Naive thymus-derived CD8-positive, alpha-beta T cell (primary cell): ENCODE measurements at regions not wholly inside any gene's neighbourhood (a gene's known extent, or its start where the extent isn't known, plus 50 kb on each side); places are given as distances from the start of the nearest gene placed in this dataset.
"Not testable (repeated sequence)": the region's sequence is repeated elsewhere in the genome, so short reads cannot be mapped to it uniquely, and the experiment has no call there.

ENCODE experiments used
- ATAC-seq, 2 donors: fragments of 150-1000 bp; cut with Tn5 transposase in 1 of 2; sonication (Bioruptor Pico), chemical (Tn5 transposase) in 1 of 2; 1 replicate in 1 of 2; 2 replicates in 1 of 2; pipeline ENCODE4 v1.10.0; 2021; ENCODE audit warnings: mild to moderate bottlenecking in 2 of 2, moderate library complexity in 2 of 2
- POLR2A ChIA-PET: fragments of 350-600 bp; sonication (Branson Sonifier 250); formaldehyde crosslinking; loops from one replicate; lab custom pipeline; 2021; ENCODE audit warnings: antibody characterized with exemption; lab: Charles Lee
- DNase-seq, 10 donors: peaks; one replicate each; pipeline versions ENCODE4 v3.0.0 to v3.0.0-alpha.2; 2020 to 2022
- H3K27ac Mint-ChIP-seq, 10 donors: one replicate each; pipeline ENCODE4 v1.8.0; 2020 to 2022; ENCODE audit warnings: mild to moderate bottlenecking in 10 of 10, mixed read lengths in 10 of 10, moderate library complexity in 4 of 10, inconsistent platforms in 1 of 10
- H3K27me3 Mint-ChIP-seq, 5 donors: one replicate each; pipeline ENCODE4 v1.8.0; 2021 to 2022; ENCODE audit warnings: mixed read lengths in 5 of 5
- H3K36me3 Mint-ChIP-seq, 3 donors: one replicate each; pipeline ENCODE4 v1.8.0; 2020 to 2022; ENCODE audit warnings: mixed read lengths in 3 of 3, mild to moderate bottlenecking in 2 of 3, inconsistent platforms in 1 of 3
- H3K4me1 Mint-ChIP-seq, 4 donors: one replicate each; pipeline ENCODE4 v1.8.0; 2021 to 2022; ENCODE audit warnings: mixed read lengths in 4 of 4
- H3K4me3 Mint-ChIP-seq, 10 donors: one replicate each; pipeline ENCODE4 v1.8.0; 2020 to 2022; ENCODE audit warnings: mild to moderate bottlenecking in 10 of 10, mixed read lengths in 10 of 10, moderate library complexity in 6 of 10, inconsistent platforms in 1 of 10
- H3K9me3 Mint-ChIP-seq, 9 donors: one replicate each; pipeline ENCODE4 v1.8.0; 2020 to 2022; ENCODE audit warnings: mixed read lengths in 9 of 9, mild to moderate bottlenecking in 3 of 9, inconsistent platforms in 1 of 9, moderate library complexity in 1 of 9

DNA sequence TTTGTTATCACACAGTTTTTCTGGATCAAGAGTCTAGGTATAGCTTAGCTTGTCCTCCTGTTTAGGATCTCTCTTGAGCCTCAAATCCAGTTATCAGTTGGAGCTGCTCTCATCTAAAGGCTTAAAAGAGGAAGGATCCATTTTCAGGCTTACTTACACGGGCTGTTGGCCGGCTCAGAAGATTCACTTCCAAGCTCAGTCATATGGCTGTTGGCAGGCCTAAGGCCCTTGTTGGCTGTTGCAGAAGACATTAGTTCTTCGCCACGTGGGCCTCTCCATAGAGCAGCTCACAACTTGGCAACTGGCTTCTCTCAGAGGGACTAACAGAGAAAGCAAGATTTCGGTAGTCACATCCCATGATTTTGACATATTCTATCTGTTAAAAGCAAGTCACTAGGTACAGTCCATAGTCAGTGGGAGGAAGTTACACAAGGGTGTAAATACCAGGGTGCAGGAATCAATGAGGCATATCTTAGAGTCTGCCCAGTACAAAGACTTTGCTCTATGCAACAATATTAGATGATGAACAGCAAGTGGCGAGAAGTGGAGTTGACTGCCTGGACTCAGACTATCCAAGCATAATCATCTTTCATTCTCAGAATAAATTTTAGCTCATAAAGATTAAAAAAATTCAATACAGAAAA lies 280.1 kb upstream of the MBL2 start:
- Mint-ChIP-seq H3K4me3 (no peak overlapping the region), H3K27me3 (no peaks in the 10 kb centered on the region), H3K4me1 (no peaks in the 10 kb centered on the region), H3K27ac (no peak overlapping the region), H3K9me3 (peaks cover 0 to 12% (median 2%) of the 10 kb centered on the region in 9 donors), H3K36me3 (no peaks in the 10 kb centered on the region)
- POLR2A ChIA-PET = no interaction called here
- DNase-seq = no peak
- ATAC-seq = no peak

DNA sequence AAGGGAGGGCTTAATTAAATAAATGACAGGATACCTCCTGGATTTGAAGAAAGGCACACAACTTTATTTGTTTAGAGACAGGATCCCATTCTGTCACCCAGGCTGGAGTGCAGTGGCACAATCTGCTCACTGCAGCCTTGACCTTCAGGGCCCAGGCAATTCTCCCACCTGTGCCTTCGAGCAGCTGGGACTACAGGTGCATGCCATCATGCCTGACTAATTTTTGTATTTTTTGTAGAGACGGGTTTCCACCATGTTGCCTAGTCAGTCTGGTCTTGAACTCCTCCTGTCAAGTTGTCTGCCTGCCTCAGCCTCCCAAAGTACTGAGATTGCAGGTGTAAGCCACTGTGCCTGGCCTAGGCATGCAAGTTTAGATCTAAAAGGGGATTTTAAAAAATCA lies 272.7 kb upstream of the MBL2 start:
- no peaks in the 10 kb centered on the region for H3K27me3 Mint-ChIP-seq
- no peak for DNase-seq
- H3K9me3 Mint-ChIP-seq = peaks cover 0 to 16% (median 0%) of the 10 kb centered on the region in 9 donors
- no peaks in the 10 kb centered on the region for H3K36me3 Mint-ChIP-seq
- ATAC-seq = no peak
- POLR2A ChIA-PET = no interaction called here
- H3K4me3 Mint-ChIP-seq = no peak overlapping the region
- H3K4me1 Mint-ChIP-seq = no peaks in the 10 kb centered on the region
- no peak overlapping the region for H3K27ac Mint-ChIP-seq

DNA sequence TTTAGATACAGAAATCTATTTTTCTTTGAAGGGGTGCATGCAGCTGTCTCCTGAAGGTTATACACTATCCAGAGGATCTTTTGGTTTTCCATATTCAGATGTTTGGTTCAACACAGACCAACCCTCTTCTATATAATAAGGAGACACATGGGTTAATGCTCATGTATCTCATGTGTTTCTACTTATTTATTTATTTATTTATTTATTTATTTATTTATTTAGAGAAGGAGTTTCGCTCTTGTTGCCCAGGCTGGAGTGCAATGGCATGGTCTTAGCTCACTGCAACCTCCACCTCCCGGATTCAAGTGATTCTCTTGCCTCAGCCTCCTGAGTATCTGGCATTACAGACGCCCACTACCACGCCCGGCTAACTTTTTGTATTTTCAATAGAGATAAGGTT lies 263.2 kb upstream of the MBL2 start:
- H3K27ac Mint-ChIP-seq, H3K27me3 Mint-ChIP-seq, H3K4me3 Mint-ChIP-seq, DNase-seq, ATAC-seq, H3K9me3 Mint-ChIP-seq, H3K4me1 Mint-ChIP-seq, H3K36me3 Mint-ChIP-seq, POLR2A ChIA-PET: not testable (repeated sequence)

DNA sequence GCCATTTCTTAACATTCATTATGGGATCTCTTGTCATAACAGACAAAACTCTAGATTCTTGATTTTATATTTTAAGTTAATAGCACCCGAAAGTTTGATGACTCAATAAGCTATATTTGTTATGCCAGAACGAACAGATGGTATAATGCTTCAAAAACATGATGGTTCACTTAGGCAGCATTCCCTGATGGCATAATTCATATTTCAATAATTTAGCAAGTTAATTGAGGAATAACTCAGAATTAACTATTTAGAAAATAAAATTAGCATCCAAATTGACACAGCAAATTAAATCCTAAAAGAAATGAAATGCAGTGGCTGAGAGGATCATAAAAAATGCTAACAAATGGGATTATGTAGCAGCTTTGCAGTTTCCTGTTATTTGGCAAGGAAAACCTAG lies 260.8 kb upstream of the MBL2 start:
- H3K27me3 Mint-ChIP-seq = no peaks in the 10 kb centered on the region
- no peaks in the 10 kb centered on the region for H3K36me3 Mint-ChIP-seq
- POLR2A ChIA-PET = no interaction called here
- ATAC-seq = no peak
- H3K9me3 Mint-ChIP-seq = peaks cover 0 to 8% (median 0%) of the 10 kb centered on the region in 9 donors
- no peak for DNase-seq
- no peak overlapping the region for H3K4me3 Mint-ChIP-seq
- no peak overlapping the region for H3K27ac Mint-ChIP-seq
- H3K4me1 Mint-ChIP-seq = peaks cover 0 to 7% (median 0%) of the 10 kb centered on the region in 4 donors

DNA sequence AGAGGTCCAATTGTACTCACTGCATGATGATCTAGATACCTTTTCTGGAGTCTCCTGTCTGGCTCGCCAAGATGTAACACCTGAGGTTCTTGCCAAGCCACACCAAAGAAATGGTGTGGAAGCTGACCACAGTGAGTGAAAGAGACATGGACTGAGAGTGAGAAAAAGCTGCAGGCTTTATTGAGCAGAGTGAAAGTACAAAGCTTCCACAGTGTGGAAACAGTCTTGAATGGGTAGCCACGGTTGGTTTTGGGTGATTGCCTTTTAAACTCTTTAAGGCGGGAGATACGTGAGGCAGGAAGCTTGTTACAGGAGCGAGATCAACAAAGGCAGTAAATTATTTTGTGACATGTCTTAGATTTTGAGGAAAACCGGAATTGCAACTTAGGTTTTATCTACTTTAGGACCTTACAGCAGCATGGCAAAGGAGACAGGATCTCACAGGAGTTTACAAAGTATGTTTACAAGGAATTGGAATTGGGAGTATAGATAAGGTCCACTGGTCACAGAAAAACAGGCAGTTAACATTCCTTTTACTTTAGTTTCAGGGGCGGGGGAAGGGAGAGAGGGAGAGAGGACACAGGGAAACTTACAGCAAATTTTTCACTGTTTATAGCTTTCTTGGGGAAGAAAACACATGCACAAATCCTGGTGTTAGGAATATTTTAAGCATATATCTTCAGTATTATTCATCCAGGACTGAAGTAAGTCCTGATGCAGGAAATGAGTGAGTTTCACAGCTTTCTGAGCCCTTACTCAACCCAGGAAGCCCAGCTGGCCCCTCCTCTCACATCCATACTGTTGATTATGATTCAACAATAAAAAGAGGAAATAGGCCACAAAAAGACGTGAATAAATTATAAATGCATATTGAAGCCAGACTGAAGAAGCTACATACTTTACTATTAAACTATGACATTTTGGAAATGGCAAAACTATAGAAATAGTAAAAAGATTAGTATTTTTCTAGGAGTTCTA lies 257.6 kb upstream of the MBL2 start:
- POLR2A ChIA-PET, ATAC-seq, H3K4me3 Mint-ChIP-seq, H3K27me3 Mint-ChIP-seq, H3K27ac Mint-ChIP-seq, H3K36me3 Mint-ChIP-seq, H3K9me3 Mint-ChIP-seq, H3K4me1 Mint-ChIP-seq, DNase-seq: not testable (repeated sequence)

DNA sequence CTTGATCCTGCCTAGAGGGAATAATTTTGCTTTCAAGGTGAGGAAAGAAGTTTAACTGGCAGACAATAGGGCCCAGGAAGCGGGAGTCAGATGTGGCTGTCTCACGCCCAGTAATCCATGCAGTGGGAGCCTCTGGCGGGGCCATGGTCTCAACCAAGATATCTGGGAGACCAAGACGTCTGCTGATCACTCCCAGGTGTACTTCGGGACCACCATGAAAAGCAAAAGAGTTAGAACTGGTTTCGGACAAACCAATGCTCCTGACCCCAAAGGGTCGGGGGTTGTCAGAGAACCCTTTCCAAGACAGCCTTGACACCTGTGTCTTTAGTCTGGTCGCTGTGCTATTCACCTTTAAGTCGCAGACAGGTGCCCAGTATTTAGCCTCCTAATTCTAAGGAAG lies 256.9 kb upstream of the MBL2 start:
- ATAC-seq (no peak), DNase-seq (peak in 1 of 10 donors; percentile 59)
- H3K36me3 Mint-ChIP-seq = no peaks in the 10 kb centered on the region
- H3K9me3 Mint-ChIP-seq = peaks cover 0 to 8% (median 0%) of the 10 kb centered on the region in 9 donors
- POLR2A ChIA-PET = no interaction called here
- H3K4me3 Mint-ChIP-seq = no peak overlapping the region
- H3K27ac Mint-ChIP-seq = no peak overlapping the region
- no peaks in the 10 kb centered on the region for H3K27me3 Mint-ChIP-seq
- H3K4me1 Mint-ChIP-seq = peaks cover 2 to 7% (median 4%) of the 10 kb centered on the region in 4 donors

DNA sequence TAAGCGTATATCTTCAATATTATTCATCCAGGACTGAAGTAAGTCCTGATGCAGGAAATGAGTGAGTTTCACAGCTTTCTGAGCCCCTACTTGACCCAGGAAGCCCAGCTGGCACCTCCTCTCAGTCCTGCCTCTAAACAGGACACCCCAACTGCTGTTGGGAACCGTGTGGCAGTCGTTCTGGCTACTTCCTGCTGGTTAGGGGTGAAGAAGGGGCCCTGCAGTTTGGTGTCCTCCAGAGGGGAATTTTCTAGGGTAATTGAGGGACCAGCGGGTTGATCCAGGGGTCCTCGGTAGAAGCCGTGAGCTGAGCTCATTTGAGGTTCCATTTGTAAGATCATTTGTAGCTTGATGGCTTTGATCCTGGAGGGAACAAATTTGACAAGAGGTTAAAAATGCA lies 253.2 kb upstream of the MBL2 start:
- POLR2A ChIA-PET, H3K9me3 Mint-ChIP-seq, ATAC-seq, H3K27me3 Mint-ChIP-seq, DNase-seq, H3K4me3 Mint-ChIP-seq, H3K36me3 Mint-ChIP-seq, H3K4me1 Mint-ChIP-seq, H3K27ac Mint-ChIP-seq: not testable (repeated sequence)

DNA sequence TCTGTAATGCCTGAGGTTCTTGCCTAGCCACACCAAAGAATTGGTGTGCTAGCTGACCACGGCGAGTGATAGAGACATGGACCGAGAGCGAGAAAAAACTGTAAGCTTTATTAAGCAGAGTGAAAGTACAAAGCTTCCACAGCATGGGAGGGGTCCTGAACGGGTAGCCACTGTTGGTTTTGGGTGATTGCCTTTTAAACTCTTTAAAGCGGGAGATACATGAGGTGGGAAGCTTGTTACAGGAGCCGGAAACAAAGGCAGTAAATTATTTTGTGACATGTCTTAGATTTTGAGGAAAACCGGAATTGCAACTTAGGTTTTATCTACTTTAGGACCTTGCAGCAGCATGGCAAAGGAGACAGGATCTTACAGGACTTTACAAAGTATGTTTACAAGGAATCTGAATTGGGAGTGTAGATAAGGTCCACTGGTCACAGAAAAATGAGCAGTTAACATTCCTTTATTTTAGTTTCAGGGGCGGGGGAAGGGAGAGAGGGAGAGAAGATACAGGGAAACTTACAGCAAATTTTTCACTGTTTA lies 252.7 kb upstream of the MBL2 start:
- peaks cover 2 to 6% (median 4%) of the 10 kb centered on the region in 4 donors for H3K4me1 Mint-ChIP-seq
- peak overlapping the region in 1 of 10 donors; percentile 5 for H3K4me3 Mint-ChIP-seq
- DNase-seq (no peak), ATAC-seq (no peak)
- peaks cover 0 to 4% (median 0%) of the 10 kb centered on the region in 9 donors for H3K9me3 Mint-ChIP-seq
- no peaks in the 10 kb centered on the region for H3K36me3 Mint-ChIP-seq
- POLR2A ChIA-PET = no interaction called here
- no peaks in the 10 kb centered on the region for H3K27me3 Mint-ChIP-seq
- peak overlapping the region in 1 of 10 donors; percentile 51 for H3K27ac Mint-ChIP-seq

DNA sequence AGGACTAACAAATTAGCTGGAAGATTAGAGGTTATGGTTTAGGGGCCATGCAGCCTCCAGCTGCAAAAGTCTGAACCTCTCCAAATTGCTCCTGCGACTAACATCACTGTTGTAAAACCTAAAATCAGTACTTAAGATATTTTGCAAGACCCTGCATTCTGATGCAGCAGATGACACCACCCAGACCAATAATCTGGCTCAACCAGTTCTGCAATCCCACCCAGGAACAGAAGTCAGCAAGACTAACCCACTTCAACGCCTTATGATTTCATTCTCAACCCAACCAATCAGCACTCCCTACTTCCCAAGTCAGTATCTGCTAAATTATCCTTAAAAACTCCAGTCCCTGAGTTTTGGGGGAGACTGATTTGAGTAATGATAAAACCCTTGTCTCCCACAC lies 250.8 kb upstream of the MBL2 start:
- H3K4me1 Mint-ChIP-seq = peaks cover 0 to 5% (median 2%) of the 10 kb centered on the region in 4 donors
- DNase-seq (no peak), ATAC-seq (no peak)
- H3K4me3 Mint-ChIP-seq = no peak overlapping the region
- POLR2A ChIA-PET = no interaction called here
- H3K36me3 Mint-ChIP-seq = no peaks in the 10 kb centered on the region
- peaks cover 0 to 10% (median 2%) of the 10 kb centered on the region in 9 donors for H3K9me3 Mint-ChIP-seq
- H3K27me3 Mint-ChIP-seq = no peaks in the 10 kb centered on the region
- no peak overlapping the region for H3K27ac Mint-ChIP-seq

DNA sequence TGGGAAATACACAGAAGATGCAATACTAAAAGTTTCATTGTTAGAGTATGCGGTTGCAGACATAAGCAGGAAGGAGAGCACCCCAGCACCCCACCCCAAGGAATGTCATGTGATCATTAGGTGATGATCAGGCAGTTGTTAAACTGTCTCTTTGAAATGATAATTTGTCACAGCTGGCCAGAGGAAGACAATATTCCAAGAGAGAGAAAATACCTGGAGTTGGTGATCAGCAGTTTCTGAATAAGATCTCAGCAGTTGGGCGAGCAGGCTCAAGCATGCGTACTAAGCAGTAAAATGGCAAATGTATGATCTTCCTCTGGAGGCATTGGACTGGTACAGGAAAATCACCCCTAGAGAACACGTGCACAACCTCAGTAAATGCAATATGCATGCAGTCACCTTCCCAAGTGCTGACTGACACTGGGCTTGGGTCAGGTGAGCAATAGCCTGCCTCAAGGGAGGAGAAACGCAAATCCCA lies 250.1 kb upstream of the MBL2 start:
- no peaks in the 10 kb centered on the region for H3K36me3 Mint-ChIP-seq
- ATAC-seq (no peak), DNase-seq (no peak)
- no peak overlapping the region for H3K4me3 Mint-ChIP-seq
- peaks cover 0 to 5% (median 2%) of the 10 kb centered on the region in 4 donors for H3K4me1 Mint-ChIP-seq
- peaks cover 0 to 10% (median 2%) of the 10 kb centered on the region in 9 donors for H3K9me3 Mint-ChIP-seq
- H3K27ac Mint-ChIP-seq = no peak overlapping the region
- no peaks in the 10 kb centered on the region for H3K27me3 Mint-ChIP-seq
- POLR2A ChIA-PET = no interaction called here

DNA sequence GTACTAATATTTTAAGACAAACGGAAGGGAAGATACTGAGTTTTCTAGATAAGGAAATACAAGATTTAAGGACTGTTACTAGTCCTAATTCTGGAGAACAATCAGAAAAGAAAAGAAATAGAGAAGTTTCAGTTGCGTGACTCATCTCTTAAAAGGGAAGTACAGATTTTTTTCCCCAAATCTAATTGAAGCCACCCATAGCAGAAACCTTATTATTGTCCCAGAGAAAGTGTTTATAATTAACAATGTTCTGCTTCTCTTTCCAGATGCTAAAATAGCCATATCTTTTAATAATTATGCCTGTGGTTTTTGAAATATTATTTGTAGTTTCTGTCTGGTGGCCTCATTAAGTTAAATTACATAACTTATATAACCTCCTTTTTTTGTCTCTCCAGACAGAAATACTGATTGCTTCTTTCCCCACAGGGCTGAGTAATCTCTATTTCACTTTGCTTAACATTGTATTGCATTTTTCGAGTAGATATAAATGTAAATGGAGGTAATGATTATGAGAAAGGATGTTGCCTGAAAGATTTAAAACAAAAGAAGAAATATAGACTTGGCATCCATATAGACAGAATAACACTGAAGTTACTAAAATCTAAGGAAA lies 240.7 kb upstream of the MBL2 start:
- POLR2A ChIA-PET = no interaction called here
- Mint-ChIP-seq H3K4me1 (no peaks in the 10 kb centered on the region), H3K27ac (no peak overlapping the region), H3K27me3 (no peaks in the 10 kb centered on the region), H3K9me3 (peaks cover 0 to 8% (median 2%) of the 10 kb centered on the region in 9 donors), H3K36me3 (no peaks in the 10 kb centered on the region), H3K4me3 (no peak overlapping the region)
- DNase-seq = no peak
- no peak for ATAC-seq

DNA sequence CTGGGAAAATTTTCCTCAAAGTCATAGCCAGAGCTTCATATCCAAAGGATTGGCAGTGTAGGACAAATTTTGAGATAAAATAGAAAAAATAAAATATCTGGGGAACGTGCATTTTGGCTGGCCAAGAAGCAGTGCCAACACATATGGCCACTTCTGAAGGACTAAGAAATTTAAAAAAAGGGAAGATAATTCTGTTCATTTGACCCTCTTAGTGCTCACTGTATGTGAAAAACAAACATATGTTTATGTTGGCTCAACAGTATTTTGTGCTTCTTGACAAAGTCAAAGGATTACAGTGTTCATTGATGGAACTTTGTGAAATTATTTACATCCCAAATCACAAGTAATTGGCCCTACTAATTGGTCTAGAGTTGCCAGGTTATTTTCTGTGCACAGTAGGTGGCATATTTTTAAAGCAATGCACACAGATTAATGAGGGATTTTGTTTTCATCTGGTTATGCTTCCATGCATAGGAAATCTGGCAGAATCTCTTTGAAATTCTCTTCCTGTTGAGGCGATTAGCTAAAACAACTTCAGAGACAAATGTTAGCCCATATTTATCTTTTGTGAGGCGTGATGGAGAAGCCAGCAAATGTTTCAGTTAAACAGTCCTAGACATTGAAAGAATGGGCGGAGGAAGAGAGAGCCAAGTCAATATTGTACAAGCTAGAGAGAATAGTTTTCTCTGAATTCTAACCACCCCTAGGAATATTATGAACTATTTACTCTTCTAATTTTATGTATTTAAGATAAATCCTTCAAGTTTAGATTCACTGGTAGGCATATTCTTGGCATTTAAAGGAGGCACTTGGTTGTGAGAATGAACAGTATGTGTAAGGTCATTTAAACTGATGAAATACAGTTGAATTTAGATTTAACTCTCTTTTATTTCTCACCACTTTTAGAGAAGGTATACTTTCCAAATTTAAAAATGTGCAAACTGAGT lies 237.7 kb upstream of the MBL2 start:
- POLR2A ChIA-PET = no interaction called here
- ATAC-seq = no peak
- Mint-ChIP-seq H3K4me3 (no peak overlapping the region), H3K9me3 (peaks cover 0 to 9% (median 2%) of the 10 kb centered on the region in 9 donors), H3K36me3 (no peaks in the 10 kb centered on the region), H3K27me3 (no peaks in the 10 kb centered on the region), H3K27ac (no peak overlapping the region), H3K4me1 (no peaks in the 10 kb centered on the region)
- no peak for DNase-seq
